A549 (cell line): ENCODE measurements at regions not wholly inside any gene's neighbourhood (a gene's known extent, or its start where the extent isn't known, plus 50 kb on each side); places are given as distances from the start of the nearest gene placed in this dataset.

Experiments
- ATOH8 ChIP-seq: fragments of 250-450 bp; sonication (Bioruptor Pico); IDR thresholded peaks from 2 replicates; pipeline ENCODE4 v1.5.0; 2020; ENCODE audit warnings: low read depth, mild to moderate bottlenecking, moderate library complexity
- BCL3 ChIP-seq: fragments of >200 bp; sonication (Bioruptor Twin); formaldehyde crosslinking; IDR thresholded peaks from 3 replicates; pipeline ENCODE4 v1.6.1; 2016
- CTCF ChIP-seq: fragments of >200 bp; sonication (Bioruptor Twin); formaldehyde crosslinking; IDR thresholded peaks from 3 replicates; pipeline ENCODE4 v1.5.1; 2016
- EP300 ChIP-seq, 2 experiments: fragments of >200 bp; sonication (Bioruptor Twin); formaldehyde crosslinking; IDR thresholded peaks; 2 replicates in 1 of 2; 3 replicates in 1 of 2; pipeline ENCODE4 v1.6.1; 2016 to 2017
- NFE2L2 ChIP-seq: fragments of 150-350 bp; conservative IDR thresholded peaks from 2 replicates; pipeline ENCODE4 v1.6.1; 2014; ENCODE audit warnings: low read length
- POLR2A ChIP-seq: IDR thresholded peaks from 2 replicates; pipeline ENCODE4 v1.6.1; 2012; ENCODE audit warnings: mild to moderate bottlenecking, low read length
- RAD21 ChIP-seq, 2 experiments: fragments of >200 bp in 1 of 2; sonication (Bioruptor Twin) in 1 of 2; formaldehyde crosslinking in 1 of 2; IDR thresholded peaks in 1 of 2; conservative IDR thresholded peaks in 1 of 2; 2 replicates in 1 of 2; 3 replicates in 1 of 2; pipeline ENCODE4 v1.6.1; 2012 to 2018; ENCODE audit warnings: inconsistent platforms in 1 of 2
- REST ChIP-seq: fragments of 200-600 bp; sonication (generic); IDR thresholded peaks from 2 replicates; pipeline ENCODE4 v1.6.1; 2016; ENCODE audit warnings: antibody characterized with exemption, mild to moderate bottlenecking, moderate library complexity

GRCh38 chr13:50388481-50388880 is 373.2 kb downstream of the KCNRG start:
- TF ChIP-seq CTCF (no peak), BCL3 (no peak), REST (no peak), EP300 (IDR thresholded peaks at IDR 0.05) (no peak), RAD21 (conservative IDR thresholded peaks at IDR 0.05 in 1 of 2, IDR thresholded peaks at IDR 0.05 in 1 of 2) (no peak), ATOH8 (CRISPR knock-in tag) (no peak), NFE2L2 (no peak), POLR2A (no peak)
